Astrocyte of the spinal cord (primary cell): ENCODE measurements at regions not wholly inside any gene's neighbourhood (a gene's known extent, or its start where the extent isn't known, plus 50 kb on each side); places are given as distances from the start of the nearest gene placed in this dataset.

Experiments used
- DNase-seq: peaks from one replicate; pipeline ENCODE4 v3.0.0; 2011; ENCODE audit warnings: low read depth, low spot score
- H3K4me3 ChIP-seq: 2 replicates; pipeline ENCODE4 v1.5.1; 2011; ENCODE audit warnings: low read depth, mild to moderate bottlenecking, low read length, moderate library complexity
- CTCF ChIP-seq: IDR thresholded peaks from 2 replicates; pipeline ENCODE4 v1.5.1; 2012; ENCODE audit warnings: low read depth, mild to moderate bottlenecking, low read length, inconsistent platforms
- in situ Hi-C: cut with HindIII; loops from 2 replicates; pipeline ENCODE4 v1.10.0; 2017; ENCODE audit warnings: low sequenced_read_pairs

DNA sequence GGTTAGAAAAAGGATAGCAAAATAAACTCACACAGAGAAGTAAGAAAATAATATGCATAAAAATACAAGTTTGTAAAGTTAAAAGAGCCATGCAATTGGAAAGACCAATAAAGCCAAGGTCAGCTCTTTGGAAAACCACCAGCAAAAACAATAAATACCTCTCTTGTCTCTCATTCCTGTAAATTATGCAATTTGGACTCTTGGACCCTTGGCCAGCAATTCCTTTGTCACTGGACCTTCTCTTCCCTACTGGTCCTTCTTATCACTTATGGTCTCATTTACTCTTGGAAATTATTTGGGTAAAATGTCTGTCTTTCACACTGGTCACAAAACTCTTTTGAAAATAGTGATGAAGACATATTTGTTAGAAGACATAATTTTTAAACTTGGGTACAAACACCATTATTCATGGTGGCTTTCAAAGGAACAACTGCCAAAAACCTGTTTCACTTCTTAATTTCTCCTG is 379.5 kb downstream of the TMEM232 start:
- no peak for TF ChIP-seq CTCF
- no peak overlapping the region for H3K4me3 ChIP-seq
- in situ Hi-C loops = no loop called here
- DNase-seq = no peak

GRCh38 chr5:110347781-110348180 is 378.7 kb downstream of the TMEM232 start:
- H3K4me3 ChIP-seq = no peak overlapping the region
- TF ChIP-seq CTCF = no peak
- in situ Hi-C loops = no loop called here
- DNase-seq = no peak

GRCh38 chr5:110351430-110351829 is 375.0 kb downstream of the TMEM232 start:
- no peak overlapping the region for H3K4me3 ChIP-seq
- DNase-seq = peak; percentile 25
- in situ Hi-C loops = no loop called here
- no peak for TF ChIP-seq CTCF

DNA sequence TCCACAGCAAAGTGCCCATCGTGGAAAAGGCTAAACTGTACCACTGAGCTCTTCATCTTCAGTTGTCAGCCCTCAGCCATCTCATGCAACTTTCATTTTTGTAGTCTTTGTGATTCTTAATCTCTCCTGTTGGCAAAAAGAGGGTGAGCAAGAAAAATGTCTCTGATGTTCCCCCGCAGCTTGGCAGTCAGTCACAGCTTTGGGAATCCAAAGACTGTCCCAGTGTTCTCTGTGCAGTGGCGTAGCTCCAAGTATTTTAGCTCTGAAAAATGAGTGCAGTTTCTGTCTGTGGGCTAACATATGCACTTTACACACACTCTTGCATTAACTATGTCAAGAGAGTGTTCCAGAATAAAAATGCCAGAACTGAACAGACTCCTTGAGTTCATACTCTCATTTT is 372.2 kb downstream of the TMEM232 start:
- in situ Hi-C loops = no loop called here

DNA sequence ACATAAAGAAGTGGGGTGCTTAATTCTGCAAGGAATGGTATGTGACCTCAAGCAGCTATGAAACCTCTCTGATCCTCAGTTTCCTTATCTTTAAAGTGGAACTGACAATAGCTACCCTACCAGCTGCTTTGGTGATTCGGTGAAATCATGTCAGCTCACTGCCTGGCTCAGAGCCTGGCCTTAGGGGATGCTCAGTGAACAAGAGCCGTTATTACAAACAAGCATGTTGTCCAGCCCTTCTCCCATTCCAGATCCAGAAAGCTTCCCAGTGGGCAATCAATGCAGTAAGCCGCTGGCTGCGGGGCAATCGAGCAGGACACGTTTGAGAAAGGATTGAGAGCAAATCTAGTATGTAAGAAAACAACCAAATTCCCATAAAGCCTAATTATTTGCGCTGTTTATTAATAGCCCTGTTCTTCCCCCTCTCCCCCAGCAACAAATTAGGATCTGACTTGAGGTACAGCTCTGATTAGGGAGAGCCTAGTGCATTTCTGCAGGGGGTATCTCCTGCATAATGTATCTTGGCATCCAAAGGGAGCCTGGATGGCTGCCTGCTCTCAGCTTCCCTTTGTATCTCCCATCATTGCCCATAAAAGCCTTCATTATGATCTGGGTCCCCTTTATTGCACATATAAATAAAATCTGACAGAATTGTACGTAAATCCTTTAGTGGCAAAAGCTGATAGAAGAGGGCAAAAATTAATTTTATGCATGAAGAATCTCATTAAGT is 371.4 kb downstream of the TMEM232 start:
- no peak for DNase-seq
- no peak for TF ChIP-seq CTCF
- no peak overlapping the region for H3K4me3 ChIP-seq
- in situ Hi-C loops = no loop called here

More for the DNA sequence above, 372.2 kb downstream of the TMEM232 start:
- peak; percentile 20 for DNase-seq
- no peak overlapping the region for H3K4me3 ChIP-seq
- TF ChIP-seq CTCF = no peak

DNA sequence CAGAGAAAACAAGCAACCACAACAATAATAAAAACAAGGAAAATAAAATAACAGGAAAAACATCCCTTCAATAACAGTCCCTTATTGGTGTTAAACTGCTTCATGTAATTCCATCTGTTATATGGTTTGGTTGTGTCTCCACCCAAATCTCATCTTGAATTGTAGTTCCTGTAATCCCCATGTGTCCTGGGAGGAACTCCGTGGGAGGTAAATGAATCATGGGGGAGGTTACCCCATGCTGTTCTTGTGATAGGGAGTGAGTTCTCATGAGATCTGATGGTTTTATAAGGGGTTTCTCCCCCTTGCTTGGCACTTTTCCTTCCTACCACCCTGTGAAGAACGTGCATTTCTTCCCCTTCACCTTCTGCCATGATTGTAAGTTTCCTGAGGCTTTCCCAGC is 369.8 kb downstream of the TMEM232 start:
- no peak overlapping the region for H3K4me3 ChIP-seq
- DNase-seq = peak; percentile 60
- in situ Hi-C loops = no loop called here
- no peak for TF ChIP-seq CTCF
